Parathyroid adenoma (tissue), 2 donors: ENCODE measurements at regions not wholly inside any gene's neighbourhood (a gene's known extent, or its start where the extent isn't known, plus 50 kb on each side); places are given as distances from the start of the nearest gene placed in this dataset.

Experiments used
- H2AFZ ChIP-seq: fragments of 300-600 bp; sonication (generic); one replicate; pipeline ENCODE4 v1.7.0; 2017; ENCODE audit warnings: antibody characterized with exemption, mild to moderate bottlenecking
- H3K27ac ChIP-seq: fragments of 300-600 bp; sonication (generic); one replicate; pipeline ENCODE4 v1.7.0; 2017
- H3K27me3 ChIP-seq: fragments of 300-600 bp; sonication (generic); one replicate; pipeline ENCODE4 v1.7.0; 2017; ENCODE audit warnings: low read length; ENCODE audit not compliant: control insufficient read depth, insufficient read depth
- H3K36me3 ChIP-seq: fragments of 300-600 bp; sonication (generic); one replicate; pipeline ENCODE4 v1.7.0; 2017; ENCODE audit warnings: low read length; ENCODE audit not compliant: control insufficient read depth, insufficient read depth
- H3K4me1 ChIP-seq: fragments of 300-600 bp; sonication (generic); one replicate; pipeline ENCODE4 v1.7.0; 2017; ENCODE audit warnings: control low read depth
- H3K4me2 ChIP-seq: fragments of 300-600 bp; sonication (generic); one replicate; pipeline ENCODE4 v1.7.0; 2017; ENCODE audit warnings: low read length
- H3K4me3 ChIP-seq: fragments of 300-600 bp; sonication (generic); one replicate; pipeline ENCODE4 v1.7.0; 2017; ENCODE audit warnings: low read depth, low read length
- H3K79me2 ChIP-seq: fragments of 300-600 bp; sonication (generic); one replicate; pipeline ENCODE4 v1.7.0; 2017; ENCODE audit warnings: control low read depth
- H3K9ac ChIP-seq: fragments of 300-600 bp; sonication (generic); one replicate; pipeline ENCODE4 v1.7.0; 2017; ENCODE audit warnings: mild to moderate bottlenecking
- H3K9me3 ChIP-seq: fragments of 300-600 bp; sonication (generic); one replicate; pipeline ENCODE4 v1.7.0; 2017; ENCODE audit warnings: low read length; ENCODE audit not compliant: control insufficient read depth
- TF ChIP-seq, protein P1 (sequence below): fragments of 300-600 bp; sonication (generic); IDR thresholded peaks from one replicate; pipeline ENCODE4 v1.7.0; 2017; ENCODE audit warnings: antibody characterized with exemption, mild to moderate bottlenecking
- donor health status: primary hyperparathyroidism.

DNA sequence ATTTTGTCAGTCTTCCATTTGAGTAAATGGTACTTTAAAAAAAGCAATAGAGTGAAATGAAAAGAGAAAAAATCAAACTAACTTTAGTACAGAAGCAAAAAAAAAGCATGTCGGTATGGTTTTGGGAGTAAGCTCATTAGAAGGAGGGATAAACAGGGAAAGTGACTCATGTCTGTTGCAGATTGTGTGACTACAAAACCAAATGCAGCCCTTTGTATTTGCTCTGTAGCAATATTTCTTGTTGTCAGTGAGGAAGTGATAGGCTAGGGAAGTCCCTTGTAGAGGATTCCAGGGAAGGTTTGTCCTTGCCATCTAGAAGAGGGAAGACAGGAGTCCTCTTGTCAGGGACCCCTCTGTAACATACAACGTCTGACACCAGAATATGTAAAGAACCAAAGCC lies 150.5 kb upstream of the POU1F1 start:
- Histone ChIP-seq H2AFZ (no peak overlapping the region), H3K9ac (no peak overlapping the region), H3K36me3 (no peaks in the 10 kb centered on the region), H3K9me3 (no peaks in the 10 kb centered on the region), H3K27me3 (no peaks in the 10 kb centered on the region), H3K27ac (no peak overlapping the region), H3K4me2 (no peak overlapping the region), H3K79me2 (no peaks in the 10 kb centered on the region), H3K4me3 (no peak overlapping the region), H3K4me1 (no peaks in the 10 kb centered on the region)
- TF ChIP-seq, protein P1, sequence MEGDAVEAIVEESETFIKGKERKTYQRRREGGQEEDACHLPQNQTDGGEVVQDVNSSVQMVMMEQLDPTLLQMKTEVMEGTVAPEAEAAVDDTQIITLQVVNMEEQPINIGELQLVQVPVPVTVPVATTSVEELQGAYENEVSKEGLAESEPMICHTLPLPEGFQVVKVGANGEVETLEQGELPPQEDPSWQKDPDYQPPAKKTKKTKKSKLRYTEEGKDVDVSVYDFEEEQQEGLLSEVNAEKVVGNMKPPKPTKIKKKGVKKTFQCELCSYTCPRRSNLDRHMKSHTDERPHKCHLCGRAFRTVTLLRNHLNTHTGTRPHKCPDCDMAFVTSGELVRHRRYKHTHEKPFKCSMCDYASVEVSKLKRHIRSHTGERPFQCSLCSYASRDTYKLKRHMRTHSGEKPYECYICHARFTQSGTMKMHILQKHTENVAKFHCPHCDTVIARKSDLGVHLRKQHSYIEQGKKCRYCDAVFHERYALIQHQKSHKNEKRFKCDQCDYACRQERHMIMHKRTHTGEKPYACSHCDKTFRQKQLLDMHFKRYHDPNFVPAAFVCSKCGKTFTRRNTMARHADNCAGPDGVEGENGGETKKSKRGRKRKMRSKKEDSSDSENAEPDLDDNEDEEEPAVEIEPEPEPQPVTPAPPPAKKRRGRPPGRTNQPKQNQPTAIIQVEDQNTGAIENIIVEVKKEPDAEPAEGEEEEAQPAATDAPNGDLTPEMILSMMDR = no peak

DNA sequence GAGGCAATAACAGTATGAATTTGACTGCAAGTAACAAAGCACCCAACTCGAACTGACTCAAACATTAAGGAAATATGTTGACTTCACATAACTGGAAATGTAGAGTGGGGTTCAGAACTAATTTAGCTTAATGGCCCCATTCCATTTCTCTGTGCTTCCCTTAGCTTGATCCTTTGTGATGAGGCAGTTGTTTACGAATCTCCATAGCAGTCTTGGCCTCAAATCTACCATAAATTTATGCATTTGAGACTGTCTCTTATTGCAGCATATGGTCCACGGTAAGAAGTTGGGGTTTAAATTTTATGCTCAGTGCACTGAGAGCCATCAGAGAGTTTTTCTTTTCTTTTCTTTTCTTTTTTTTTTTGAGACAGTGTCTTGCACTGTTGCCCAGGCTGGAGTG lies 148.7 kb upstream of the POU1F1 start:
- H3K79me2 ChIP-seq = no peaks in the 10 kb centered on the region
- H3K9me3 ChIP-seq = no peaks in the 10 kb centered on the region
- H3K4me1 ChIP-seq = no peaks in the 10 kb centered on the region
- no peak overlapping the region for H3K27ac ChIP-seq
- TF ChIP-seq, protein P1 = no peak
- H3K9ac ChIP-seq = no peak overlapping the region
- no peak overlapping the region for H3K4me3 ChIP-seq
- no peak overlapping the region for H2AFZ ChIP-seq
- H3K27me3 ChIP-seq = no peaks in the 10 kb centered on the region
- H3K4me2 ChIP-seq = no peak overlapping the region
- H3K36me3 ChIP-seq = no peaks in the 10 kb centered on the region

DNA sequence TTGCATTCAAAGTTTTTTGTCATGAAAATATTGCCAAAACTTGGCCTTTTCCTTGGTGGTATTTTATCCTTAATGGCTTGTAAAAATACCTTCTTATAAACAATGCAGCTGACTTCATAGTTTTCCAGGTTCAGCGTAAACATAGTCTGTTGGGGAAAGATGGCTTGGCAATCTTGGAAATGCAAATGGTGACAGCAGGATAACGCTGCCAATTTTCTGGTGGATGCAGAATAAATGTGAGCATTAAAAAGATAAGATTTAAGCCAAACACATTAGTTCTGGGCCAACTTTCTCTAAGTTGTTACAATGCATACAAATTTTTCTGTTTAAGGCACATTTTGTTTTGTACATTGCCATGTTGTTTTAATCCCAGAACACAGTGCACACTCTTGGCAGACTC lies 147.0 kb upstream of the POU1F1 start:
- Histone ChIP-seq H3K27ac (no peak overlapping the region), H3K36me3 (no peaks in the 10 kb centered on the region), H3K4me1 (no peaks in the 10 kb centered on the region), H3K79me2 (no peaks in the 10 kb centered on the region), H3K9ac (no peak overlapping the region), H3K4me2 (no peak overlapping the region), H3K27me3 (no peaks in the 10 kb centered on the region), H3K4me3 (no peak overlapping the region), H3K9me3 (no peaks in the 10 kb centered on the region), H2AFZ (no peak overlapping the region)
- TF ChIP-seq, protein P1 = no peak

DNA sequence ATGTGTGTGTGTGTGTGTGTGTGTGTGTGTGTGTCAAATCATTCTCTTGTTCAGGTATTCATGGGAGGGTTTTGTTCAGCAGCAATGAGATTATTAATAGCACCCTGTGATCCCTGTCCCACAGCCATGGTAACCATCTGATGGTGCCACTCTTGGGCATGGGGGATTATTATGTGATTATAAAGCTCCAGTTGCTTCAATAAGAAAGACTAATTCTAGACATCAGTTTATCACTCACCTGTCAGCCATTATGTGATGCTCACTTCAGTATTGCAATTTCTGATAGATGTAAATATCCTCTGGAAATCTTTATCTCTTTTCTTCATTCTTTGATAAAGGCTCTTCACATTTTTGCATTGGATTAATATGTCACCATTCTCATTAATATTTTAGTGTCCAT lies 145.9 kb upstream of the POU1F1 start:
- no peak overlapping the region for H2AFZ ChIP-seq
- H3K36me3 ChIP-seq = no peaks in the 10 kb centered on the region
- no peak overlapping the region for H3K27ac ChIP-seq
- no peak overlapping the region for H3K9ac ChIP-seq
- no peaks in the 10 kb centered on the region for H3K27me3 ChIP-seq
- no peaks in the 10 kb centered on the region for H3K4me1 ChIP-seq
- TF ChIP-seq, protein P1 = no peak
- H3K9me3 ChIP-seq = no peaks in the 10 kb centered on the region
- H3K79me2 ChIP-seq = no peaks in the 10 kb centered on the region
- H3K4me3 ChIP-seq = no peak overlapping the region
- no peak overlapping the region for H3K4me2 ChIP-seq

DNA sequence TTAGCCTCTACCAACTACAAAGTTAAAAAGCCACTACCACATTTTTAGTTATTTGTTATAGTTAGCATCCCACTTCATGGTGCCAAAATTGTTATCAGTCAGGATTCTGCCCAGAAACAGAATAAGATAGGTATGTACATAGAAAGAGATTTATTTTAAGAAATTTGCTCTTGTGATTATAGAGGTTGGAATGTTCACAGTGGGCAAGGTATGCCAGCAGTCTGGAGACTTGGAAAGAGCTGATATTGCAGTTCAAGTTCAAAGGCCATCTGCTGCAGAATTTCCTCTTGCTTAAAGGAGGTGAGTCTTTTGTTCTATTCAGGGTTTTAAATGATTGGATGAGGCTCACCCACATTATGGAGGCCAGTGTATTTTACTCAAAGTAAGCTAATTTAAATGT lies 143.8 kb upstream of the POU1F1 start:
- TF ChIP-seq, protein P1 = no peak
- no peak overlapping the region for H3K9ac ChIP-seq

More for the DNA sequence above, 143.8 kb upstream of the POU1F1 start:
- H3K27me3 ChIP-seq = no peaks in the 10 kb centered on the region
- H3K4me3 ChIP-seq = no peak overlapping the region
- H3K79me2 ChIP-seq = no peaks in the 10 kb centered on the region
- H3K4me1 ChIP-seq = no peaks in the 10 kb centered on the region
- no peak overlapping the region for H3K27ac ChIP-seq
- no peak overlapping the region for H3K4me2 ChIP-seq
- no peak overlapping the region for H2AFZ ChIP-seq
- H3K9me3 ChIP-seq = no peaks in the 10 kb centered on the region
- no peaks in the 10 kb centered on the region for H3K36me3 ChIP-seq
